AG09309 (cell line): ENCODE measurements at regions not wholly inside any gene's neighbourhood (a gene's known extent, or its start where the extent isn't known, plus 50 kb on each side); places are given as distances from the start of the nearest gene placed in this dataset.
"Not testable (repeated sequence)": the region's sequence is repeated elsewhere in the genome, so short reads cannot be mapped to it uniquely, and the experiment has no call there.

ENCODE experiments used
- DNase-seq: peaks from one replicate; pipeline ENCODE4 v3.0.0-alpha.2; 2010; ENCODE audit warnings: low read depth
- H3K4me3 ChIP-seq: 2 replicates; pipeline ENCODE4 v1.5.1; 2011; ENCODE audit warnings: mild to moderate bottlenecking, low read depth, low read length, moderate library complexity; ENCODE audit not compliant: control insufficient read depth
- CTCF ChIP-seq: IDR thresholded peaks from 2 replicates; pipeline ENCODE4 v1.5.1; 2011; ENCODE audit warnings: mild to moderate bottlenecking, low read depth, low read length, inconsistent platforms; ENCODE audit not compliant: insufficient read depth, control insufficient read depth; ENCODE audit errors: missing control alignments

GRCh38 chr6:102832021-102832420 lies 1438.5 kb downstream of the GRIK2 start:
- DNase-seq = no peak
- H3K4me3 ChIP-seq = no peak overlapping the region

GRCh38 chr6:102820098-102820497 lies 1426.6 kb downstream of the GRIK2 start:
- H3K4me3 ChIP-seq = no peak overlapping the region
- TF ChIP-seq CTCF = no peak
- no peak for DNase-seq

More at GRCh38 chr6:102832021-102832420, 1438.5 kb downstream of the GRIK2 start:
- TF ChIP-seq CTCF = no peak

- no peak for DNase-seq
- no peak for TF ChIP-seq CTCF
- no peak overlapping the region for H3K4me3 ChIP-seq
Observed at GRCh38 chr6:102815207-102815606, 1421.7 kb downstream of the GRIK2 start.

- TF ChIP-seq CTCF = no peak
- no peak for DNase-seq
- no peak overlapping the region for H3K4me3 ChIP-seq
Observed at GRCh38 chr6:102813489-102814275, 1420.2 kb downstream of the GRIK2 start.

DNA sequence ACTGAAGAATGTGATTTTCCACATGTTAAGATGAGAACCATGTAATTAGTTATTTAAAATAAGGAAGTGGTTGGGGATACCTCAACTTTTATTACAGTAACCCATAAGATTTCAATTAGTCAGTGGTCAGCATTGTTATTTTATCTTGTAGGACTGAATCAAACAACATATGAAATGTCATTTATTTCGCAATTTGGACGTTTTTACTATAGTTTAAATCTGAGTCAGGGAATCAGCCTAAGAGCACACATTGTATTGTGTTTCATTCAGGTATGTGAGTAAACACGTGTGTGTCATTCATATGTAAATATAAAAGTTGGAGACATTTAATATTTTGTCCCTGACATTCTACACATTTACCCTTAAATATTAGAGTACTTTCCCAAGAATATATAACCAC lies 1418.7 kb downstream of the GRIK2 start:
- no peak for DNase-seq
- H3K4me3 ChIP-seq = no peak overlapping the region
- no peak for TF ChIP-seq CTCF

- DNase-seq, H3K4me3 ChIP-seq: not testable (repeated sequence)
Observed at GRCh38 chr6:102808944-102809505, 1415.5 kb downstream of the GRIK2 start.

- TF ChIP-seq CTCF = no peak
- H3K4me3 ChIP-seq = no peak overlapping the region
- DNase-seq = no peak
Observed at GRCh38 chr6:102799051-102799450, 1405.5 kb downstream of the GRIK2 start.
